Amygdala (tissue), 56 donors: ENCODE measurements at regions not wholly inside any gene's neighbourhood (a gene's known extent, or its start where the extent isn't known, plus 50 kb on each side); places are given as distances from the start of the nearest gene placed in this dataset.

Experiments used
- DNase-seq, 56 donors: peaks; one replicate each; lab custom pipeline; 2025; lab: John Stamatoyannopoulos, UW

DNA sequence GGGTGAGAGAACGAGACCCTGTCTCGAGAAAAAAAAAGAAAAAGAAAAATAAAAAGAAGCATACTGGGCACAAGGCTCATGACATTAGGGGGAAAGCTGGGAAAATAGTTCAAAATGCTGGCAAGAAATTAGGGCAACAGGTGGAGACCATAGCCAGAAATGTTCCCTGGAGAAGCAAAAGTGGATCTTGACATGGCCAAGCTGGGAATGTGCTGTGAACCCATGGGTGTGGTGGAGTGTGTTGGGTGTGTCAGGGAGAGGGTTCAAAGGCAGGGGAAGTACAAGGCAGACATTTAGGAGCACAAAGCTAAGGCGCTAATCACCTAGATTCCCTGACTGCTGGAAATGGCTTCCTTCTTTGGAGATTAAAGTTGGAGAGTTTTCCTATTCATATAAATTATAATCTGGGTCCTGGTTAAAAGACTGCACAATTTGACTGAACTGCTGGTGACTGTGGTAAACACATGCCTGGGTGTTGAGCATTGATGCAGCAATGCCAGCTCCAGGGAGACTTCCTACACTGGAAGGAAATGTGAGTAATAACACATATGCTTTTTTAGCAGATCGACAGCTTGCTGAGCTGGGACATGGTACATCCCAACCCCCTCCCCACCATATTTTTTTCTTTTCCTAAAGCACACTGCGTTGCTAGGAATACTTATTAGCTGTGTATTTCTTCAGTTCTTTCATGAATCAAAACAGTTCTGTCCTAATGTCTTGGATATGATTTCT lies 70.1 kb upstream of the ARHGAP21 start:
- peak in 16 of 56 donors; percentile 6 to 62 (median 17) for DNase-seq

GRCh38 chr10:24792638-24793037 lies 69.0 kb upstream of the ARHGAP21 start:
- no peak for DNase-seq

- DNase-seq: peak in 3 of 56 donors; percentile 10 to 15 (median 14)
These were observed 67.5 kb upstream of the ARHGAP21 start for GRCh38 chr10:24791084-24791726.

- peak in 49 of 56 donors; percentile 13 to 94 (median 61) for DNase-seq
These were observed 66.9 kb upstream of the ARHGAP21 start for GRCh38 chr10:24790599-24790998.

DNA sequence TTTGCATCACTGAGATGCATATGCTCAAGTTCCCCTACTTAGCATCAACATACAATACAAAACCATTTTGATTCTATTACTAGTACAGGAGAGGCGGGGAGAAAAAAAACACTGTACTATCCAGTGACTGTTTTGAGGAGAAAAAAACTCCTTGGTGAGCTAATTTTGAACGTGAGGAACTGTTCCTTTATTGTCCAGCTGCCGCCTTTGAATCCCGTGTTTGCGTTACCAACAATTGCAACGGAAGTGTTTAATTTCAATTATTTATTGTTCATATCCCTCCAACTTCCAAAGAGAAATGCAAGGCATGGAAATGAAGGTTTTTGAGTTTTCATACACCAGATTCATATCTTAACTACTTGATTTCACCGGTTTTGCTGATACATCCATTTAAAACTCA lies 66.4 kb upstream of the ARHGAP21 start:
- DNase-seq: no peak

DNA sequence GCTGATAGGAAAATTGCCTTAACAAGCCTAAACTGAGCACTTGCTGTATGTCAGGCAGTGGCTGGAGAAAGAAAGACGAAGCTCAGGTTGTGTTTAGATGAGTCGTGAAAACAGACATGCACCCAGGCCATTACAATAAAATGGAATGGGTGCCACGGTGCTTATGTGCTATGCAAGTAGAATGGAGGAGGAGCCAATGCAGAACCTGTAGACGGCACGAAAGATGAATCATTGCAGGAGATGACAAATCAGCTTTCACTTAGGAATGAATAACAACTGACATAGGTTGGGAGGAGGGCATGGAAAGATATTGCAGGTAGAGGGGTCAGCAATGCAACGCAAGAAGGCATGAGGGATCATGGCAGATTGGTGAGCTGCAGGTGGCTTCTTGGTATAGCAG lies 61.2 kb upstream of the ARHGAP21 start:
- no peak for DNase-seq

- peak in 55 of 56 donors; percentile 15 to 94 (median 77) for DNase-seq
These were observed 60.4 kb upstream of the ARHGAP21 start for GRCh38 chr10:24784061-24784460.

- no peak for DNase-seq
These were observed 59.8 kb upstream of the ARHGAP21 start for GRCh38 chr10:24783504-24783903.

- DNase-seq: no peak
These were observed 56.0 kb upstream of the ARHGAP21 start for GRCh38 chr10:24779737-24780136.

DNA sequence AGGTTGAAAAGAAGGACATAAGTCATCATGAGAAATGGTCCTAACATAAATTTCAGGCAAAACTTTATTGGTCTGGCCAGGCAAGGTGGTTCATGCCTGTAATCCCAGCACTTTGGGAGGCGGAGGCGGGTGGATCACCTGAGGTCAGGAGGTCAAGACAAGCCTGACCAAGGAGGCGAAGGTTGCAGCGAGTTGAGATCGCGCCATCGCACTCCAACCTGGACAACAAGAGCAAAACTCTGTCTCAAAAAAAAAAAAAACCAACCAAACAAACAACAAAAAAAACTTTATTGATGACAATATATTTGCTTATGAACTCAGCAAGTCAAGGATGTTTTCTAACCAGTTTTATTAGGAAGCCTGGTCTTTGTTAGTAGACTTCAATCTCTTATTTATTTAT lies 54.6 kb upstream of the ARHGAP21 start:
- no peak for DNase-seq

DNA sequence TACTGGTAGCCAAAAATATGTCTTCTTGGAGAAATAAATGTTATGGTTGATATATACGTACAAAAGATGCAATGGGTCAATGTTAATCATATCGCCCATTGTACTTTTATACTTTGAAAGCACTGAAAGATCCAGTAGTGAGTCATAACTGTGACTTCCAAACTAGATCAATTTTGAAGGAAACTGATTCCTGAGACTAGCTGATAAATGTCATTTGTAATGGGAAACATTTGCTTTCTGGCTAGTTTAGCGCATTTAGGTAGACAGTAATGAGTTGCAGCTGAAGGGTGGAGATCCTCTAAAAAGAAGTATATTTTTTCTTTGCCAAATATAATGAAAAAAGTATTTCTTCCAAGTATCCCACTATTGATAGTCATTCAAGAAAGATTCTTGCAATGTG lies 53.5 kb upstream of the ARHGAP21 start:
- DNase-seq: no peak

- no peak for DNase-seq
These were observed 50.4 kb upstream of the ARHGAP21 start for GRCh38 chr10:24773939-24774589.
